Smooth muscle cell (in vitro differentiated cells): ENCODE measurements at regions not wholly inside any gene's neighbourhood (a gene's known extent, or its start where the extent isn't known, plus 50 kb on each side); places are given as distances from the start of the nearest gene placed in this dataset.

Experiments used
- DNase-seq: peaks from one replicate; lab custom pipeline; 2025; ENCODE audit not compliant: unreplicated experiment; lab: John Stamatoyannopoulos, UW
- H2AFZ ChIP-seq: fragments of 200-600 bp; sonication (generic); 2 replicates; pipeline ENCODE4 v1.6.0; 2016; ENCODE audit warnings: antibody characterized with exemption, low read depth, mild to moderate bottlenecking
- H3F3A ChIP-seq: fragments of 200-600 bp; sonication (generic); 2 replicates; pipeline ENCODE4 v1.6.0; 2017; ENCODE audit warnings: antibody characterized with exemption, low read depth
- H3K27ac ChIP-seq: fragments of 200-600 bp; sonication (generic); 2 replicates; pipeline ENCODE4 v1.5.1; 2016; ENCODE audit warnings: low read depth, mild to moderate bottlenecking
- H3K27me3 ChIP-seq: fragments of 200-600 bp; sonication (generic); 2 replicates; pipeline ENCODE4 v1.6.1; 2016; ENCODE audit warnings: low read depth, mild to moderate bottlenecking
- H3K36me3 ChIP-seq: fragments of 200-600 bp; sonication (generic); 2 replicates; pipeline ENCODE4 v1.5.1; 2016; ENCODE audit warnings: low read depth
- H3K4me1 ChIP-seq: fragments of 200-600 bp; sonication (generic); 2 replicates; pipeline ENCODE4 v1.5.1; 2016; ENCODE audit warnings: low read depth
- H3K4me2 ChIP-seq: fragments of 200-600 bp; sonication (generic); 2 replicates; pipeline ENCODE4 v1.6.0; 2016; ENCODE audit warnings: mild to moderate bottlenecking
- H3K4me3 ChIP-seq: fragments of 200-600 bp; sonication (generic); 2 replicates; pipeline ENCODE4 v1.5.1; 2016; ENCODE audit warnings: mild to moderate bottlenecking
- H3K79me2 ChIP-seq: fragments of 200-600 bp; sonication (generic); 2 replicates; pipeline ENCODE4 v1.6.0; 2016; ENCODE audit warnings: low read depth, mild to moderate bottlenecking
- H3K9ac ChIP-seq: fragments of 200-600 bp; sonication (generic); 2 replicates; pipeline ENCODE4 v1.6.0; 2016; ENCODE audit warnings: low read depth
- H3K9me3 ChIP-seq: fragments of 200-600 bp; sonication (generic); replicated peaks from 2 replicates; pipeline ENCODE4 v1.5.1; 2016; ENCODE audit warnings: low read depth
- H4K20me1 ChIP-seq: fragments of 200-600 bp; sonication (generic); 2 replicates; pipeline ENCODE4 v1.6.0; 2016; ENCODE audit warnings: low read depth
- CTCF ChIP-seq: fragments of 200-600 bp; sonication (generic); IDR thresholded peaks from 2 replicates; pipeline ENCODE4 v1.5.1; 2017; ENCODE audit warnings: borderline replicate concordance, mild to moderate bottlenecking, antibody characterized with exemption; ENCODE audit not compliant: insufficient read depth, poor library complexity, severe bottlenecking
- WGBS: methylation state at CpG from one replicate; pipeline ENCODE4 v1.1.7; 2016; ENCODE audit warnings: low lambda C conversion rate; 5-methylcytosine and 5-hydroxymethylcytosine counted together

GRCh38 chr4:147309434-147309833 is 171.5 kb upstream of the EDNRA start:
- Histone ChIP-seq H3K4me1 (peaks cover 7% of the 10 kb centered on the region), H2AFZ (no peak overlapping the region), H4K20me1 (no peaks in the 10 kb centered on the region), H3K4me2 (no peak overlapping the region), H3K9ac (no peak overlapping the region), H3K9me3 (no peaks in the 10 kb centered on the region), H3K27ac (no peak overlapping the region), H3K4me3 (no peak overlapping the region), H3K79me2 (no peaks in the 10 kb centered on the region), H3K27me3 (no peaks in the 10 kb centered on the region), H3F3A (no peaks in the 10 kb centered on the region), H3K36me3 (no peaks in the 10 kb centered on the region)
- WGBS, result 89% methylated on average over 4 of the region's 4 CpGs
- no peak for DNase-seq
- TF ChIP-seq CTCF, result no peak

- Histone ChIP-seq H4K20me1 (no peaks in the 10 kb centered on the region), H3K79me2 (no peaks in the 10 kb centered on the region), H3K36me3 (no peaks in the 10 kb centered on the region), H3K4me1 (peaks cover 7% of the 10 kb centered on the region), H3K27ac (no peak overlapping the region), H3K9me3 (no peaks in the 10 kb centered on the region), H3K4me3 (no peak overlapping the region), H3K27me3 (no peaks in the 10 kb centered on the region), H3F3A (no peaks in the 10 kb centered on the region), H2AFZ (no peak overlapping the region), H3K4me2 (no peak overlapping the region), H3K9ac (no peak overlapping the region)
- WGBS, result 77% methylated on average over 4 of the region's 4 CpGs
- DNase-seq, result no peak
- TF ChIP-seq CTCF, result no peak
These were observed 170.6 kb upstream of the EDNRA start for GRCh38 chr4:147310312-147310711.

GRCh38 chr4:147311956-147312355 is 168.9 kb upstream of the EDNRA start:
- no peak for DNase-seq
- no peaks in the 10 kb centered on the region for H3K79me2 ChIP-seq
- peaks cover 7% of the 10 kb centered on the region for H3K4me1 ChIP-seq
- H3K36me3 ChIP-seq, result no peaks in the 10 kb centered on the region
- peak overlapping the region; percentile 10 for H3K4me2 ChIP-seq
- H2AFZ ChIP-seq, result no peak overlapping the region
- WGBS, result 42% methylated on average over 2 of the region's 2 CpGs
- no peaks in the 10 kb centered on the region for H3K27me3 ChIP-seq
- no peaks in the 10 kb centered on the region for H4K20me1 ChIP-seq
- H3K9ac ChIP-seq, result no peak overlapping the region
- no peak for TF ChIP-seq CTCF
- H3F3A ChIP-seq, result no peaks in the 10 kb centered on the region
- no peaks in the 10 kb centered on the region for H3K9me3 ChIP-seq
- H3K4me3 ChIP-seq, result no peak overlapping the region
- no peak overlapping the region for H3K27ac ChIP-seq

- Histone ChIP-seq H2AFZ (peak overlapping the region; percentile 72), H3K79me2 (no peaks in the 10 kb centered on the region), H3K4me2 (peak overlapping the region; percentile 10), H4K20me1 (no peaks in the 10 kb centered on the region), H3K4me3 (no peak overlapping the region), H3K4me1 (peaks cover 7% of the 10 kb centered on the region), H3K9me3 (no peaks in the 10 kb centered on the region), H3K27ac (no peak overlapping the region), H3F3A (no peaks in the 10 kb centered on the region), H3K9ac (no peak overlapping the region), H3K36me3 (no peaks in the 10 kb centered on the region), H3K27me3 (no peaks in the 10 kb centered on the region)
- WGBS, result 63% methylated on average over 7 of the region's 7 CpGs
- no peak for DNase-seq
- TF ChIP-seq CTCF, result no peak
These were observed 168.4 kb upstream of the EDNRA start for GRCh38 chr4:147312376-147313046.
